GM19438 (cell line): ENCODE measurements at regions not wholly inside any gene's neighbourhood (a gene's known extent, or its start where the extent isn't known, plus 50 kb on each side); places are given as distances from the start of the nearest gene placed in this dataset.
"Not testable (repeated sequence)": the region's sequence is repeated elsewhere in the genome, so short reads cannot be mapped to it uniquely, and the experiment has no call there.

ENCODE experiments used
- ATAC-seq: cut with Tn5 transposase; IDR thresholded peaks from one replicate; pipeline ENCODE4 v1.9.1; 2021; ENCODE audit warnings: low read depth; ENCODE audit not compliant: unreplicated experiment

DNA sequence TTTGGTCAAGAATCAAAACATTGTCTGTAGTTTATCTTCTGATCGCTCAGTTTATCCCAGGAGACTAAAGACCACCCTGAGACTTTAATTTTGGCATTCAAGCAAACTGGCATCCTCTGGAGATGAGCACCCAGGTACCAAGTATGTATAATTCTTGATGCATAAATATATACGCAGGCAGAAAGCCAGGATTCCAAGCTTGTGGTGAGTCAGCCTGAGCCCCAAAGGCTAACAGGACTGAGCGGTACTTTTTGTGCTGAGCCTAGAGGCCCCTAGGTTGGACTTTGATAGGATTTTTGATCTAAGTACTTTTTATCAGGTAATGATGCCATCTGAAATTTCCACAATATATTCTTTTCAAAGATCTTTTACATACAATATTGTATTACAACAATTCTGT, 301.3 kb downstream of the TFAP2B start:
- no peak for ATAC-seq

DNA sequence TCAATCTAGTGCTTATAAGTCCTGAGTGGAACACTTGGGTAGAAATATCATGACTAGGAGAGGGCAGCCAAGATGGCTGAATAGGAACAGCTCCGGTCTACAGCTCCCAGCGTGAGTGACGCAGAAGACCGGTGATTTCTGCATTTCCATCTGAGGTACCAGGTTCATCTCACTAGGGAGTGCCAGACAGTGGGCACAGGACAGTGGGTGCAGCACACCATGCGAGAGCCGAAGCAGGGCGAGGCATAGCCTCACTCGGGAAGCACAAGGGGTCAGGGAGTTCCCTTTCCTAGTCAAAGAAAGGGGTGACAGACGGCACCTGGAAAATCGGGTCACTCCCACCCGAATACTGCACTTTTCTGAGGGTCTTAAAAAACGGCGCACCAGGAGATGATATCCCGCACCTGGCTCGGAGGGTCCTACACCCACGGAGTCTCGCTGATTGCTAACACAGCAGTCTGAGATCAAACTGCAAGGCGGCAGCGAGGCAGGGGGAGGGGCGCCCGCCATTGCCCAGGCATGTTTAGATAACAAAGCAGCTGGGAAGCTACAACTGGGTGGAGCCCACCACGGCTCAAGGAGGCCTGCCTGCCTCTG, 302.8 kb downstream of the TFAP2B start:
- ATAC-seq, result not testable (repeated sequence)

DNA sequence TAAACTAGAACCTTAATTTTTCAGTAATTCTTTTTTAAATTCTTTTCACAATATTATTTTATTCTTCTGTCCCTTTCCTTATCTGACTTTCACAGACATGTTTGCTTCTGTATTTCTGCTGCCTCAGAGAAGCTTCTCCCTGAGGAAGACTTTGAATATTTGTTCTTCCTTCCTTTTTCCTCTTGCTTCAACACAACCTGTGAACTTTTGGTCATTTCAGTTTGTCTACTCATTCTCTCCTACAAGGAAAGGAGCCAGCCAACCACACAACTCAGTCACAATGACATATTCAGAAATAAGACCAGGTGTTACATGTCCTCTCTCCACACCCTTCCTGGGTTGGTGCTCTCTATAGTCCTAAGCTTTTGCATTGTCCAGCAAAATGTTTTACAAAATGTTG, 310.4 kb downstream of the TFAP2B start:
- ATAC-seq, result no peak

DNA sequence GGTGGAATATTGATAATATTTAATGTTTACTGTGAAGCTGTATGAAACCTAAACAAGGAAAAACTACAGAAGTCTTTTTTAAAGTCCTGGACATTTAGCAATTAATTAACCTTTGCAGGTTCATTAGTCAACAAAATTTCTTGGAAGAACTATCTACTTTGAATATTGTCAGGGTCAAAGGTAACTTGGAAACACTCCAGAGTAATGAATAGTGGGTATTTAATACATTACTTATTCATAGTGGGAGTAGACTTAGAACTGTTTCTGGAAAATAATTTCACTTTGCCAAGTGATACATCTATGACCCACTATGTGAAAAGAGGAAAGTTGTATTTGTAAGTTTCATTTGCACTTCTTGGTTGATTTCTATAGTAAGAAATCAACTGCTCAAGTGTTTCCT, 319.1 kb downstream of the TFAP2B start:
- ATAC-seq, result no peak

DNA sequence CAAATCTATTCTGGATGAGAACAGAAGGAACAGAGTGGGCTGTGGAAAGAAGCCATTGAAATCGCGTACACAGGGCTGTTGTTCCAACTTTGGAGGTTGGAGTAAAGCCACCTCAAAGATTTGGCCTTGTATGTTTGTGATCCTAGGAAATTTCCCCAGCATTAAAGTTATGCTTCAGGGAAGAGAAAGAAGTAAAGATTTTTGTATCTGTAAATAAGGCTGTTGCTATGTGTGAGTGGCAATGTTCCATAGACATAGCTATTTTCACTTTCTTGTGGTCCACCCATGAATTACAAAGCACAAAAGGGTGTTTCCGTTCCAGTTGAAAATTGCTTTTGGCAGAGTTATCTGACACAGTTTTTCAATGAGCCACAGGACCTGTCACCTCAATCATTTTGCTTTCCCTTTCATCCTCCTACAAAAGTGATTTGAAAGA, 321.3 kb downstream of the TFAP2B start:
- ATAC-seq, result no peak

DNA sequence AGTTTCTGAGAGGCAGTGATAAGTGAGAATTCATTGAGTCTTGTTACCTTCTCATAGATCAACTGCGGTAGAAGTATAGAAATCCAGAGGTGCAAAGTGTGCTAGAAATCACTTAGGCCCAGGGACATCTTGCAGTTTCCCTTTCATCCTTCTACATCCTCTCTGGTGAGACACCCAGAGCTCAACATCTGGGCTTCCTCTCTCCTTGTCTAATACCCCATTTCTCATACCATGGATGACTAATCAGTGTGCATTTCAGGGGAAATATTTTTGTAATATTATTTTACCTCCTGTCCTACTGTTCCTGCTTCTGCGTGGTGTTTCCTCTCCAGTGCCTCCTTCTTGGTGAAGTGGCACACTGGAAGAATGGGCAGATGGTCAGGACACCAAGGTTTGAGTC, 322.4 kb downstream of the TFAP2B start:
- no peak for ATAC-seq

DNA sequence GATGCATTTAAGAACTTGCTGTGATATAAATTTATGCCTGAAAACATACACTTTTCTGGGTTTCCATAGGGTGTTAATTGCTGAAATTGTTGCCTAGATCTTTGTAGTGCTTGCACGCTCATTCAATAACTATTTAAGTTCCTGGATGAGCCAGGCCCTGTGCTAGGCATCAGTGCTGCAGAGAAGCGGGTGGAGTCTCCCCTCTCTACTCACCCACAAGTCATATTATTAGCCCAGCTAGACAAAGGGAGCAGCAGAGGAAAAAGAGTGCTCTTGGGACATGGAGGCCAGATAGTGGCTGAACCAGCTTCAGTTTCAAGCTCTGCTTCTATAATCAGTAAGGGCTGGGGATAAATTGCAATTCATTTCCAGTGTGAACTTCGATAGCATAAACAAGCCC, 329.1 kb downstream of the TFAP2B start:
- ATAC-seq, result no peak

DNA sequence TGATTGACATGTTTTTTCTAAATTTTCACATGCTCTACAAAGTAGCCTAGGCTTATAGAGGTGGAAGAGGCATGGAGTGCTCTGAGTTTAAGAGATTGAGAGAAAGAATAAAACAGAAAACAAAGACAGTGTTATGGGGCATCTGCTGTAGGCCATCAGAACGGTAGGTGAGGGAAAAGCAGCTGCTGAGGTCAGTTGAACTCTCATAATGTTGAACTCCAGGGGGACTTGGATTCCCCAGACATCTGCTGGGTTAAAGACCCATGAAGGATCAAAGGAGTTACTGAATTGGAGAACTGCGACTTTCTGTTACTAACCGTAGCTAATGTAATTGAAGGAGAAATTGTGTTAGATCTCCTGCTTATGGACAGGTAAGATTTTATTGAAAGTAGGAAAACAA, 333.9 kb downstream of the TFAP2B start:
- ATAC-seq, result no peak

DNA sequence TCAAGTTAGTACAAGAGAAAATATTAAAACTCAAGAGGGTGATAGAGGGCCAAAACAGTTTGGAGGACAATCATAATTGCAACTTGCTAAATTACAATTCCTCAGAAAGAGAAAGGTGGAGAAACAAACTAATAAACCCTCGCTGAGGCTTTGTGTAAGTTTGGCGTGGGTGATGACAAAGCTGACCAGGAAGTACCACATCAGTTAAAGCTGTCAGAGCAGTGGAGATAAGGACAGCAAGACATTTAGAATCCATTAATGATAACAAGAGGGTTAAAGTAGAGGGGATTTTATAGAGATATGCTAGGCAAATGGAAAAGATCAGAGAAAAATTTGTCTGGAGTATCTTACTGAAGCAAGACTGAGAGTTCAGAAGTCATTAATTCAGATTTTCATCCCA, 334.4 kb downstream of the TFAP2B start:
- ATAC-seq, result no peak

DNA sequence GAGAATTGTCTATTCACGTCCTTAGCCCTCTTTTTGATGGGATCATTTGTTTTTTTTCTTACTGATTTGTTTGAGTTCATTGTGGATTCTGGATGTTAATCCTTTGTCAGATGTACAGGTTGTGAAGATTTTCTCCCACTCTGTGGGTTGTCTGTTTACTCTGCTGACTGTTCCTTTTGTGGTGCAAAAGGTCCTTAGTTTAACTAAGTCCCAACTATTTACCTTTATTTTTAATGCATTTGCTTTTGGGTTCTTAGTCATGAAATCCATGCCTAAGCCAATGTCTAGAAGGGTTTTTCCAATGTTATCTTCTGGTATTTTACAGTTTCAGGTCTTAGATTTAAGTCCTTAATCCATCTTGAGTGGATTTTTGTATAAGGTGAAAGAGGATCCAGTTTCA, 336.3 kb downstream of the TFAP2B start:
- not testable (repeated sequence) for ATAC-seq

DNA sequence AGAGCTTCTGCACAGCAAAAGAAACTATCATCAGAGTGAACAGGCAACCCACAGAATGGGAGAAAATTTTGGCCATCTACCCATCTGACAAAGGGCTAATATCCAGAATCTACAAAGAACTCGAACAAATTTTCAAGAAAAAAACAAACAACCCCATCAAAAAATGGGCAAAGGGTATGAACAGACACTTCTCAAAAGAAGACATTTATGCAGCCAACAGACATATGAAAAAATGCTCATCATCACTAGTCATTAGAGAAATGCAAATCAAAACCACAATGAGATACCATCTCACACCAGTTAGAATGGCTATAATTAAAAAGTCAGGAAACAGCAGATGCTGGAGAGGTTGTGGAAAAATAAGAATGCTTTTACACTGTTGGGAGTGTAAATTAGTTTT, 340.6 kb downstream of the TFAP2B start:
- ATAC-seq, result not testable (repeated sequence)

DNA sequence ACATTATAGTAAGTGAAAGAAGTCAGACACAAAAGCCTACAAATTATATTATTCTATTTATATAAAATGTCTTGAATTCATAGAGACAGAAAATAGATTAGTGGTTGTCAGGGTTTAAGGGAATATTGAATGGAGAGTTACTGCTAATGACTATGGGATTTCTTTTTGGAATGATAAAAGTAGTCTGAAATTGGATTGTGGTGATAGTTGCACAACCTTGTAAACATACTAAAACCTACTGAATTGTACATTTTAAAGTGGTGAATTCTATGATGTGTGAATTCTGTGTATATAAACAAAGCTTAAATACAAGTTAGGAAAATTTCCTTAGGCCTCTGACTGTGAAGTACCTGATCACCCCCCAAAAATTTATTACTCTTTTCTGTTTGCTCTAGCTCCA, 343.1 kb downstream of the TFAP2B start:
- no peak for ATAC-seq

DNA sequence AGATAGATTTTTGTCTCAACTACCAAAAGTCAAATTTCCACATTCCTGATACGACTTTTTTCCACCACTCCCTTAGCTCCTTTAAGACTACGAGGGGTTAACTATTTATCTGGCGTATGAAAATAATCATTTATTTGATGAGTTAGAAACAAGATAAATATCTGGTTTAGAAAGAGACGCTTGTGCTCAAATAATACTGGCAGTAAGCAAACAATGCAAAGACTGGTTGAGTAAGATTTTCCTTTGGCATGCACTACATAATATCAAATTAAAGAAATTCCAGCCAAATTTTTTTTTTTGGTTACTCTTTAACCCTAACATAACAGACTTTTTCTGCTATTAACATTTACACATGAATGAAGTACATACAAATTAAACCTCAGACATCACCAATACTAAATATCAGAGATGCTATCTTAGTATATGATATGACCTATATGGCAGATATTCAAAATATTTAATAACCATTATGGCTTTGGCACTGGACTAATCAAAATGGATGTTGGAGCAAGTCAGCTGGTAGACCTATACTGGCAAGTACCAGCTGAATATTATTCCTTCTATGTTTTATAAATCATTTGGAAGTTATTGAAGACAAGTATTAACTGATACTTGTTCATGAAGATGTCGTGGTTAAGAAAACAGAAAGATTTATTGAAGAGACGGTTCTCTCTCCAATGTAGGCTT, 345.3 kb downstream of the TFAP2B start:
- no peak for ATAC-seq

DNA sequence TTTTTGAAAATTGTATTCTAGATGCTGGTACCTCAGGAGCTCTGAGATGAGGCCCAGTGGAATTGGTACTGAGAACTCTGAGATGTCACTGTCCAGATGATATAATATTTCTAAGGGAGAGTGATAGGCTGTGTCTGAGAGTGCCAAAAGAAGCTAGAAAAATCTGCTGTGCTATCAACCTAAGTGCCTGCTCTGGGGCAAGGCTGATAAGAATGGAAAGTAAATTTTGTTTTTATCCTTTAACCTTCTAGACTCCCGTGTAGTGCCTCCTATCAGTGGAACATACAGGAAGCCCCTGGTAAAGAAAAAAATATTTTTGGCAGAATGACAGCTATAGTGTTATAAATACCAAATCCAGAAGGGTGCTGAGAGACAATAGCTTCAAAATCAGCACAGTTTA, 348.2 kb downstream of the TFAP2B start:
- no peak for ATAC-seq

DNA sequence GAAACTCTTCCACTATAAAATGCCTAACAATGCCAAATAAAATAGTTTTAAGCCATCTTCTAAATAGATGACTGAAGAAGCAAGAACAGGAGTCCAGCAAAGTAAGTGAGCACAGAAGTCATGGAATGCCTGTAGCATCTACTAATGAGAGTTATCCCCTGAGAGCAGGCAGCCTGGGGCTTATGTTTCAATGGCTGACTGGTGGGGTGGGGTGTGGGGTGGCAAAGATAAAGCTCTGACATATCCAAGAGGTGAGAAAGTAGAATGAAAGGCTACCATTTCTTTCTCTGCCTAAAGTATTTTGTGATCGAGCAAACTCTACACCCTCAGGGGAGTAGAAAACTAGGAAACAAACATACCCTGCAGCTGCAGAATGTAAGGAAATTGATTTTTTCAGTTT, 348.8 kb downstream of the TFAP2B start:
- no peak for ATAC-seq

DNA sequence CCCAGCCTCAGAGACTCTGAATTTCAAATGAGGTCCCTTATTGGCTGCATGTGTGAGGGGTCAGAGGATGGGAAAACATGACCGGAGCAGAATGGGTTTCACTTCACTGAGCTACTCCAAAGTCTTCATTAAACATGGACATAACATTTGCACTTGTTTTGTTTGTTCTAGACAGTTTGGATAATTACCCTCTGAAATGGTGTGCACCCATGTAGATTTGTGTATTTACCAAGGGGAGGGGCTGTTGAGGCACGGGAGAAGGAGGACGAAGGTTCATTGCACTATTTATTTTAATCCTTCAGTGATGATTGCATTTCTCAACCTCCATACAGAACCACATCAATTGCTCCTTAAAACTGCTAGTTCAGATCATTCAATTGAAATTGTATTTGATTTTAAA, 364.2 kb downstream of the TFAP2B start:
- no peak for ATAC-seq

DNA sequence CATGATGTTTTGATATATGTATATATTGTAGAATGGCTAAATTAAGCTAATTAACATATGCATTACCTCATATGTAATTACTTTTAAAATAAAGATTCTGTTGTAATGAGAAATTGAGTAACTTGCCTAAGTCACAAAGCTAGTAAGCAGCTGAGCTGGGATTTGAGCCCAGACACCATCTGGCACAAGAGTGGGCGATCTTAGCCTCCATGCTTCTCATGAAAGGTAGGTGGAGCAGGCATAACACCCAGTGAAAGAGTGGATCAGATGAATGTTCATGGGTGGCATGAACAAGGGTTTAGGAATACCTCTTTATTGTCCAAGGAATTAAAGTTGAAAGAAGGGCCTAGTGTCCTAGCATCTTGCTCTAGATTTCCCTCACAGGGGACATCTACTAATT, 365.4 kb downstream of the TFAP2B start:
- no peak for ATAC-seq

DNA sequence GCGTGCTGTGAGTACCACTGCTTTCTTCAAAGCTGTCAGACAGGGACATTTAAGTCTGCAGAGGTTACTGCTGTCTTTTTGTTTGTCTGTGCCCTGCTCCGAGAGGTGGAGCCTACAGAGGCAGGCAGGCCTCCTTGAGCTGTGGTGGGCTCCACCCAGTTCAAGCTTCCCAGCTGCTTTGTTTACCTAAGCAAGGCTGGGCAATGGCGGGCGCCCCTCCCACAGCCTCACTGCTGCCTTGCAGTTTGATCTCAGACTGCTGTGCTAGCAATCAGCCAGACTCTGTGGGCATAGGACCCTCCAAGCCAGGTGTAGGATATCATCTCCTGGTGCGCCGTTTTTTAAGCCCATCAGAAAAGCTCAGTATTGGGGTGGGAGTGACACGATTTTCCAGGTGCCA, 374.5 kb downstream of the TFAP2B start:
- ATAC-seq, result not testable (repeated sequence)

DNA sequence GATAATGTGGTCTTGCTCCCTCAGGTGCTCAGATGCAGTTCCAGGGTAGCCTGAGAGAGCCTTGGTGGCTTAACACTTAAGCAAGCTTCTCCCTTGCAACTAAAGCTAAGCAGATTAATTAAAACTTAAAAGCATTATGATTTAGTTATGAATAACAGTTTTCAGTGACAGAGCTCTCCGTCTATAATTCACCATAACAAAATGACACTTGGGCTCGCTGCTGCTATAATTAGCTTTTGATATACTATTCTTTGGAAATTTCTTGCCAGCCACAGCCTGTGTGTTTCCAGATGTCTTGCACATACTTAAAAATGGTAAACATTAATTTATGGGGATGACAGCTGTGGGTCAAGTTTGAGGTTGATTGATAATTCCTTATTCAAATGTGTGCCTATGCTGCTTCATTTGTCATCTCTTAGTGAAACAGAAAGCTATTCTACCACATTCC, 380.5 kb downstream of the TFAP2B start:
- ATAC-seq, result peak; percentile 68

DNA sequence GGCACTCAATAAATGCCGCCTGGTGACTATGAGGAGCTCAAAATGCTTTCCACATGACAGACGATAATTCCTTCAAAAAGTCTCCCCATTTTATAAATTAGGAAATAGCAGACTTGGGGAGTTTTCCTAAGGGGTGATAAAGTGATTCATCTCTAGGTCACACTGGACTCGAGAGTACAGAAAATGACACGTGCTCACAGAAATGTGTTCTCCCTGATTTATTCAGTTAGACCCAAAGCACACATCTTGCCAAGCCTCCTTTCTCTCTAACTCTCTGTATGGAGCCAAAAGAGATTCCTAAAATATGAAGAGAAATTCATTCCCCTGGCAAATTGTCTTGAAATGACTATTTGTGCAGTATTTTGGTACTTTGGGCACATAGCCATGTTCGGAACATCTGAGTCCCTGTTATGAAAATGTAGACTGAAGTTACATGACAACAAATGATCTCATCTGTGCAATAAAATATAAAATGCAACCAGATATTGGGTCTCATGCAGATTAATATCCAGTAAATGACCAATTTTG, 381.1 kb downstream of the TFAP2B start:
- ATAC-seq, result peak; percentile 9

DNA sequence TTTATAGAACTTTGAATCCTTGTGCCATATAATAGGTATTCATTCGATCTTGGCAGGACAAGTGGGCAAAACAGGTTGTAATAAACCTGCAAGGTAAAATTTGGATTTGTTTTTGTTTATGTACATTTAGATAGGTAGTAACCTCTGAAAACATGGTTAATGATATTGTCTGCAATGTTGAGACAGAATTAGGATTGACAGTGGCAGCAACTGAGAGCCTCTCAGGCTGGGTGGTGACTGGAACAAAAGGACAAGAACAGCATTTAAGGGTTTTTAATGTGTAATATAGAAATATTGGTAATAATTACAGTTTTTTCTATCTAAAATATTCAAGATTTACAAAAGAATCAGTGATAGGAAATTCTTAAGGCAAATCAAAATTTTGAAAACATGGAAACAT, 382.0 kb downstream of the TFAP2B start:
- no peak for ATAC-seq

DNA sequence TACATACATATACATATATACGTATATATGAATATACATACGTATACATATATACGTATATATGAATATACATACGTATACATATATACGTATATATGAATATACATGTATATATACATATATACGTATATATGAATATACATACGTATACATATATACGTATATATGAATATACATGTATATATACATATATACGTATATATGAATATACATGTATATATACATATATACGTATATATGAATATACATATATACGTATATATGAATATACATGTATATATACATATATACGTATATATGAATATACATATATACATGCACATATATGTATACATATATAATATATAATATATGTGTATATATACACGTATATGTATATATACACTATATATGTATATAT, 384.0 kb downstream of the TFAP2B start:
- not testable (repeated sequence) for ATAC-seq
